ENCODE measurements at regions not wholly inside any gene's neighbourhood (a gene's known extent, or its start where the extent isn't known, plus 50 kb on each side); places are given as distances from the start of the nearest gene placed in this dataset.

DNA sequence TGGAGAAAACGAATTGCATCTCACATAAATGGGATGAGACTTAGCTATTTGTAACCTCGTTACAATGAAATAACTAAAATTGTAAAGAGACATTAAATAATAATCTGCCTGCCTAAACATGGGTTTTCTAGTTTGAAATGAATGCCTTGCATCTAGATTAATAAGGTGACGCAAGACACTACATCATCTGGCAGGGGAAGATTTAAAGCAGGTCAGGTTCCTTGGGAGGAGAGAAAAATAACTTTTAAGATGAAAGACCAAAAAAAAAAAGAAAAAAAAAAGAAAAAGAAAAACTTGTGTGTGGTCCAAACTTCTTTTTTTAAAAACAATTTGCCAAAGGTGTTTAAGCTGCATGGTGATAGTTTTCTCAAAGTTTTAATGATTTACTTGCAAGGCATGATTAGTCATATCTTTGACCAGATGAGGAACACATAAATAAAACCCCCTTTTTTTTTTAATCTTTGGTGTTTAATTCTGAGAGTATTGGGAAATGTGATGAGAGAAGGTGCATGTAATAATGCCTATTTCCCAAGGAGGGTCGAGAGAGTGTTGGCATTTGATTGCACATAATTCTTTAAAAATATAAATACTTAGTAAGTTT, 122.9 kb upstream of the ADAMTSL1 start:
- BruUV-seq (replicated peaks), result no TSS peak
- TF ChIP-seq, protein P1, sequence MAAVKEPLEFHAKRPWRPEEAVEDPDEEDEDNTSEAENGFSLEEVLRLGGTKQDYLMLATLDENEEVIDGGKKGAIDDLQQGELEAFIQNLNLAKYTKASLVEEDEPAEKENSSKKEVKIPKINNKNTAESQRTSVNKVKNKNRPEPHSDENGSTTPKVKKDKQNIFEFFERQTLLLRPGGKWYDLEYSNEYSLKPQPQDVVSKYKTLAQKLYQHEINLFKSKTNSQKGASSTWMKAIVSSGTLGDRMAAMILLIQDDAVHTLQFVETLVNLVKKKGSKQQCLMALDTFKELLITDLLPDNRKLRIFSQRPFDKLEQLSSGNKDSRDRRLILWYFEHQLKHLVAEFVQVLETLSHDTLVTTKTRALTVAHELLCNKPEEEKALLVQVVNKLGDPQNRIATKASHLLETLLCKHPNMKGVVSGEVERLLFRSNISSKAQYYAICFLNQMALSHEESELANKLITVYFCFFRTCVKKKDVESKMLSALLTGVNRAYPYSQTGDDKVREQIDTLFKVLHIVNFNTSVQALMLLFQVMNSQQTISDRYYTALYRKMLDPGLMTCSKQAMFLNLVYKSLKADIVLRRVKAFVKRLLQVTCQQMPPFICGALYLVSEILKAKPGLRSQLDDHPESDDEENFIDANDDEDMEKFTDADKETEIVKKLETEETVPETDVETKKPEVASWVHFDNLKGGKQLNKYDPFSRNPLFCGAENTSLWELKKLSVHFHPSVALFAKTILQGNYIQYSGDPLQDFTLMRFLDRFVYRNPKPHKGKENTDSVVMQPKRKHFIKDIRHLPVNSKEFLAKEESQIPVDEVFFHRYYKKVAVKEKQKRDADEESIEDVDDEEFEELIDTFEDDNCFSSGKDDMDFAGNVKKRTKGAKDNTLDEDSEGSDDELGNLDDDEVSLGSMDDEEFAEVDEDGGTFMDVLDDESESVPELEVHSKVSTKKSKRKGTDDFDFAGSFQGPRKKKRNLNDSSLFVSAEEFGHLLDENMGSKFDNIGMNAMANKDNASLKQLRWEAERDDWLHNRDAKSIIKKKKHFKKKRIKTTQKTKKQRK (IDR thresholded peaks at IDR 0.05; ENCODE audit: low read depth, low read length), result no peak
- TF ChIP-seq RCOR1 (conservative IDR thresholded peaks at IDR 0.05; ENCODE audit: low read depth, low read length) (no peak), JUND (IDR thresholded peaks at IDR 0.05; ENCODE audit: low read depth, low read length) (no peak), CBX3 (IDR thresholded peaks at IDR 0.05; ENCODE audit: borderline replicate concordance, low read depth) (no peak), PML (IDR thresholded peaks at IDR 0.05; ENCODE audit: low read length) (no peak), RAD21 (IDR thresholded peaks at IDR 0.05; ENCODE audit: insufficient read depth, low read depth, low read length) (no peak), ZNF24 (IDR thresholded peaks at IDR 0.05) (no peak), TARDBP (IDR thresholded peaks at IDR 0.05; ENCODE audit: borderline replicate concordance) (no peak)
- TF ChIP-seq, protein P2, sequence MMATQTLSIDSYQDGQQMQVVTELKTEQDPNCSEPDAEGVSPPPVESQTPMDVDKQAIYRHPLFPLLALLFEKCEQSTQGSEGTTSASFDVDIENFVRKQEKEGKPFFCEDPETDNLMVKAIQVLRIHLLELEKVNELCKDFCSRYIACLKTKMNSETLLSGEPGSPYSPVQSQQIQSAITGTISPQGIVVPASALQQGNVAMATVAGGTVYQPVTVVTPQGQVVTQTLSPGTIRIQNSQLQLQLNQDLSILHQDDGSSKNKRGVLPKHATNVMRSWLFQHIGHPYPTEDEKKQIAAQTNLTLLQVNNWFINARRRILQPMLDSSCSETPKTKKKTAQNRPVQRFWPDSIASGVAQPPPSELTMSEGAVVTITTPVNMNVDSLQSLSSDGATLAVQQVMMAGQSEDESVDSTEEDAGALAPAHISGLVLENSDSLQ (IDR thresholded peaks at IDR 0.05), result no peak
- TF ChIP-seq, protein P3, sequence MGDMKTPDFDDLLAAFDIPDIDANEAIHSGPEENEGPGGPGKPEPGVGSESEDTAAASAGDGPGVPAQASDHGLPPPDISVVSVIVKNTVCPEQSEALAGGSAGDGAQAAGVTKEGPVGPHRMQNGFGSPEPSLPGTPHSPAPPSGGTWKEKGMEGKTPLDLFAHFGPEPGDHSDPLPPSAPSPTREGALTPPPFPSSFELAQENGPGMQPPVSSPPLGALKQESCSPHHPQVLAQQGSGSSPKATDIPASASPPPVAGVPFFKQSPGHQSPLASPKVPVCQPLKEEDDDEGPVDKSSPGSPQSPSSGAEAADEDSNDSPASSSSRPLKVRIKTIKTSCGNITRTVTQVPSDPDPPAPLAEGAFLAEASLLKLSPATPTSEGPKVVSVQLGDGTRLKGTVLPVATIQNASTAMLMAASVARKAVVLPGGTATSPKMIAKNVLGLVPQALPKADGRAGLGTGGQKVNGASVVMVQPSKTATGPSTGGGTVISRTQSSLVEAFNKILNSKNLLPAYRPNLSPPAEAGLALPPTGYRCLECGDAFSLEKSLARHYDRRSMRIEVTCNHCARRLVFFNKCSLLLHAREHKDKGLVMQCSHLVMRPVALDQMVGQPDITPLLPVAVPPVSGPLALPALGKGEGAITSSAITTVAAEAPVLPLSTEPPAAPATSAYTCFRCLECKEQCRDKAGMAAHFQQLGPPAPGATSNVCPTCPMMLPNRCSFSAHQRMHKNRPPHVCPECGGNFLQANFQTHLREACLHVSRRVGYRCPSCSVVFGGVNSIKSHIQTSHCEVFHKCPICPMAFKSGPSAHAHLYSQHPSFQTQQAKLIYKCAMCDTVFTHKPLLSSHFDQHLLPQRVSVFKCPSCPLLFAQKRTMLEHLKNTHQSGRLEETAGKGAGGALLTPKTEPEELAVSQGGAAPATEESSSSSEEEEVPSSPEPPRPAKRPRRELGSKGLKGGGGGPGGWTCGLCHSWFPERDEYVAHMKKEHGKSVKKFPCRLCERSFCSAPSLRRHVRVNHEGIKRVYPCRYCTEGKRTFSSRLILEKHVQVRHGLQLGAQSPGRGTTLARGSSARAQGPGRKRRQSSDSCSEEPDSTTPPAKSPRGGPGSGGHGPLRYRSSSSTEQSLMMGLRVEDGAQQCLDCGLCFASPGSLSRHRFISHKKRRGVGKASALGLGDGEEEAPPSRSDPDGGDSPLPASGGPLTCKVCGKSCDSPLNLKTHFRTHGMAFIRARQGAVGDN (IDR thresholded peaks at IDR 0.05), result no peak
- FAIRE-seq, result no peak
- Histone ChIP-seq H3K27ac (ENCODE audit: control insufficient read depth, insufficient read depth) (no peak overlapping the region), H3K4me2 (ENCODE audit: control insufficient read depth, insufficient read depth) (no peak overlapping the region), H3K27me3 (replicated peaks in 1 of 2; ENCODE audit: control insufficient read depth in 2 of 2, insufficient read depth in 2 of 2, low read length in 1 of 2) (no peaks in the 10 kb centered on the region), H3K9ac (ENCODE audit: control insufficient read depth, insufficient read depth, low read length) (no peak overlapping the region), H3K4me3 (no peak overlapping the region), H3K36me3 (ENCODE audit: control insufficient read depth in 2 of 2, insufficient read depth in 2 of 2, low read length in 1 of 2) (no peaks in the 10 kb centered on the region), H3K79me2 (ENCODE audit: control insufficient read depth, insufficient read depth, low read length) (no peaks in the 10 kb centered on the region), H3K9me3 (replicated peaks; ENCODE audit: control insufficient read depth, insufficient read depth, low read length) (no peaks in the 10 kb centered on the region), H3K4me1 (ENCODE audit: control insufficient read depth, insufficient read depth, low read length) (no peaks in the 10 kb centered on the region), H4K20me1 (ENCODE audit: control insufficient read depth, insufficient read depth) (no peaks in the 10 kb centered on the region), H2AFZ (ENCODE audit: control insufficient read depth, low read depth, low read length) (no peak overlapping the region)
- DNase-seq (ENCODE audit: low read depth, low spot score), result no peak
- WGBS (ENCODE audit: insufficient coverage, insufficient replicate concordance, low lambda C conversion rate, missing lambda C conversion rate), result 0% methylated on average over 4 of the region's 4 CpGs
- ChIA-PET SMC1A (ENCODE audit: uncharacterized antibody, unreplicated experiment) (no interaction called here), POLR2A (no interaction called here), CTCF (interaction anchor here (0.6 to 1.1 kb wide), 2 partner anchors 30 to 923 kb away, joined by 3 to 4 read pairs; no protein-coding TSS in a partner anchor), RAD21 (ENCODE audit: unreplicated experiment) (no interaction called here)
- in situ Hi-C loops (cut with MboI) (no loop called here), intact Hi-C loops (cut with micrococcal nuclease; ENCODE audit: unreplicated experiment) (no loop called here)
- ATAC-seq, result no peak
